Right lobe of liver (tissue), 6 donors: ENCODE measurements at regions not wholly inside any gene's neighbourhood (a gene's known extent, or its start where the extent isn't known, plus 50 kb on each side); places are given as distances from the start of the nearest gene placed in this dataset.

ENCODE experiments used
- ATAC-seq, 4 donors: fragments of 200-7000 bp; cut with Tn5 transposase; one replicate each; pipeline ENCODE4 v1.9.1; 2020; ENCODE audit warnings: mild to moderate bottlenecking in 4 of 4, moderate library complexity in 4 of 4
- DNase-seq, 3 donors: peaks; one replicate each; pipeline ENCODE4 v3.0.0-alpha.2; 2020
- H3K27ac ChIP-seq, 3 donors: fragments of 200-600 bp; one replicate each; pipeline ENCODE4 v1.8.0; 2022
- H3K27me3 ChIP-seq, 2 donors: fragments of 200-600 bp; one replicate each; pipeline ENCODE4 v1.8.0; 2022
- H3K36me3 ChIP-seq, 4 donors: fragments of 200-600 bp; sonication (generic) in 1 of 4; one replicate each; pipeline versions ENCODE4 v1.5.1 to v1.8.0; 2017 to 2022; ENCODE audit warnings: control low read depth in 1 of 4
- H3K4me1 ChIP-seq, 4 donors: fragments of 200-600 bp; sonication (generic) in 1 of 4; one replicate each; pipeline versions ENCODE4 v1.5.1 to v1.8.0; 2017 to 2022; ENCODE audit warnings: control low read depth in 1 of 4
- H3K4me3 ChIP-seq, 3 donors: fragments of 200-600 bp; one replicate each; pipeline ENCODE4 v1.8.0; 2022
- H3K9me3 ChIP-seq, 4 donors: fragments of 200-600 bp; sonication (generic) in 1 of 4; one replicate each; pipeline versions ENCODE4 v1.5.1 to v1.8.0; 2017 to 2022; ENCODE audit warnings: control low read depth in 1 of 4
- POLR2A ChIP-seq: fragments of 450-650 bp; IDR thresholded peaks from one replicate; pipeline ENCODE4 v1.6.1; 2017; ENCODE audit warnings: antibody characterized with exemption, mild to moderate bottlenecking
- whole genome bisulfite sequencing: methylation state at CpG from one replicate; pipeline ENCODE4 v1.1.6; 2018; ENCODE audit warnings: low coverage, low lambda C conversion rate; ENCODE audit not compliant: insufficient coverage; ENCODE audit errors: missing lambda C conversion rate; 5-methylcytosine and 5-hydroxymethylcytosine counted together
- intact Hi-C, 2 donors: fragments of 100-400 bp; cut with DNase I; formaldehyde crosslinking; loops; one replicate each; pipeline versions ENCODE4 v1.11.2 to v1.14.1; 2022
- TF ChIP-seq, protein P1 (sequence below), 4 donors: fragments of 200-600 bp in 3 of 4; fragments of 450-650 bp in 1 of 4; IDR thresholded peaks; one replicate each; pipeline versions ENCODE4 v1.5.1 to v1.8.0; 2016 to 2022; ENCODE audit warnings: antibody characterized with exemption in 4 of 4, mild to moderate bottlenecking in 2 of 4
- donor health status: DM: no; HTN: yes; CAD: no.
- donor health status: DM: no; HTN: no; CAD: no.
- donor health status: DM: no; HTN: no; CAD: no.
- donor health status: DM: no; HTN: yes; CAD: no.
- donor health status: DM: no; HTN: yes; CAD: no.

DNA sequence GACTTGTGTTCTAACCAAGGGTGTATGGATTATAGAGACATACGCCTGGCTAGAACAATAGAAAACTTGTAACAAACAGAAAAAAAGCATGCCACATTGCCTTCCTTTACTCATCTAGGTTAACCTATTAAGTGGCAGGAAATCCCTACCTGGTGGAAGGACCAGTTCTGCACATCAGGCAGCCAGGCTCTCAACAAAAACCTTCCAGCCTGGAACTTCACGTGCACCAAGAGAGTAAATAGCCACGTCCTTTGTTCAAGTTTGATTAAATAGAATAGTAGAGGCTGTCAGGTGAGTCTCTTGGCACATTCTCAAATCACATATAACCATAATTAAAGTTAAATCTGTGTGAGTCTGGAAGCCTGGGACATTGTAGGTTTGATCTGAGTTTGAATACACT, 85.0 kb upstream of the DPH6 start:
- no peaks in the 10 kb centered on the region for H3K9me3 ChIP-seq
- no peak for DNase-seq
- ATAC-seq: peak in 3 of 4 donors; percentile 32 to 46 (median 40)
- H3K4me3 ChIP-seq: no peak overlapping the region
- no peak overlapping the region for H3K27ac ChIP-seq
- 45% methylated on average over 3 of the region's 3 CpGs for WGBS
- H3K4me1 ChIP-seq: peaks cover 0 to 10% (median 2%) of the 10 kb centered on the region in 4 donors
- TF ChIP-seq, protein P1, sequence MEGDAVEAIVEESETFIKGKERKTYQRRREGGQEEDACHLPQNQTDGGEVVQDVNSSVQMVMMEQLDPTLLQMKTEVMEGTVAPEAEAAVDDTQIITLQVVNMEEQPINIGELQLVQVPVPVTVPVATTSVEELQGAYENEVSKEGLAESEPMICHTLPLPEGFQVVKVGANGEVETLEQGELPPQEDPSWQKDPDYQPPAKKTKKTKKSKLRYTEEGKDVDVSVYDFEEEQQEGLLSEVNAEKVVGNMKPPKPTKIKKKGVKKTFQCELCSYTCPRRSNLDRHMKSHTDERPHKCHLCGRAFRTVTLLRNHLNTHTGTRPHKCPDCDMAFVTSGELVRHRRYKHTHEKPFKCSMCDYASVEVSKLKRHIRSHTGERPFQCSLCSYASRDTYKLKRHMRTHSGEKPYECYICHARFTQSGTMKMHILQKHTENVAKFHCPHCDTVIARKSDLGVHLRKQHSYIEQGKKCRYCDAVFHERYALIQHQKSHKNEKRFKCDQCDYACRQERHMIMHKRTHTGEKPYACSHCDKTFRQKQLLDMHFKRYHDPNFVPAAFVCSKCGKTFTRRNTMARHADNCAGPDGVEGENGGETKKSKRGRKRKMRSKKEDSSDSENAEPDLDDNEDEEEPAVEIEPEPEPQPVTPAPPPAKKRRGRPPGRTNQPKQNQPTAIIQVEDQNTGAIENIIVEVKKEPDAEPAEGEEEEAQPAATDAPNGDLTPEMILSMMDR (IDR thresholded peaks at IDR 0.05): no peak
- no peak for TF ChIP-seq POLR2A
- no peaks in the 10 kb centered on the region for H3K36me3 ChIP-seq
- no peaks in the 10 kb centered on the region for H3K27me3 ChIP-seq
- intact Hi-C loops: no loop called here

- intact Hi-C loops: no loop called here
- no peak overlapping the region for H3K27ac ChIP-seq
These were observed 87.7 kb upstream of the DPH6 start for GRCh38 chr15:35633677-35634076.

GRCh38 chr15:35646790-35647189, 100.8 kb upstream of the DPH6 start:
- ATAC-seq (no peak), DNase-seq (no peak)
- H3K4me3 ChIP-seq: no peak overlapping the region
- H3K4me1 ChIP-seq: no peaks in the 10 kb centered on the region
- intact Hi-C loops: no loop called here
- 33% methylated on average over 1 of the region's 1 CpG for WGBS
- TF ChIP-seq, protein P1 (IDR thresholded peaks at IDR 0.05): no peak
- TF ChIP-seq POLR2A: no peak
- H3K27me3 ChIP-seq: no peaks in the 10 kb centered on the region
- no peaks in the 10 kb centered on the region for H3K36me3 ChIP-seq
- no peak overlapping the region for H3K27ac ChIP-seq
- H3K9me3 ChIP-seq: no peaks in the 10 kb centered on the region

More at GRCh38 chr15:35633677-35634076, 87.7 kb upstream of the DPH6 start:
- Histone ChIP-seq H3K4me3 (no peak overlapping the region), H3K4me1 (peaks cover 0 to 10% (median 2%) of the 10 kb centered on the region in 4 donors), H3K9me3 (no peaks in the 10 kb centered on the region), H3K36me3 (no peaks in the 10 kb centered on the region), H3K27me3 (no peaks in the 10 kb centered on the region)
- ATAC-seq: no peak
- TF ChIP-seq, protein P1 (IDR thresholded peaks at IDR 0.05): no peak
- TF ChIP-seq POLR2A: no peak
- 83% methylated on average over 3 of the region's 3 CpGs for WGBS
- DNase-seq: no peak

DNA sequence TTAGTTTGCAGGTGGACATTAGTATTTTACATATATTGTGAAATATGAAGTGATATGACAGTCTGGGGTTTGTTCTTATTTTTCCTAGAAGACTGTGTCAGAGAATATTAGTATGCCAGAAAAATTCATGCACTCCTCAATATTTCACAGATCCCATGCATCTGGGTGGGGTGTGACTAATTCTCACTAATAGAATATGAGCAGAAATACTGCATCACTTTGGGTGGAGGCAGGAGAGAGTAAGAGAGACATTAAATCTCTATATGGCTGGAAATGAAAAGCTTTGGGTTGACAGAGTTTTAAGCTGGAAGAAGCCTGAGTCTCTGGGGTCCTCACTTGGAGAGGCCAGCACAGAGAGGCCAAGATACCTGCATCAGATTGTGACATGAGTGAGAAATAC, 101.3 kb upstream of the DPH6 start:
- intact Hi-C loops: no loop called here
- Histone ChIP-seq H3K4me1 (no peaks in the 10 kb centered on the region), H3K9me3 (no peaks in the 10 kb centered on the region), H3K27ac (no peak overlapping the region), H3K27me3 (no peaks in the 10 kb centered on the region), H3K36me3 (no peaks in the 10 kb centered on the region), H3K4me3 (no peak overlapping the region)
- ATAC-seq (no peak), DNase-seq (no peak)
- TF ChIP-seq, protein P1 (IDR thresholded peaks at IDR 0.05): no peak
- no peak for TF ChIP-seq POLR2A

- Histone ChIP-seq H3K9me3 (no peaks in the 10 kb centered on the region), H3K36me3 (no peaks in the 10 kb centered on the region), H3K4me1 (no peaks in the 10 kb centered on the region), H3K27me3 (no peaks in the 10 kb centered on the region), H3K27ac (no peak overlapping the region), H3K4me3 (no peak overlapping the region)
- ATAC-seq: no peak
- TF ChIP-seq POLR2A: no peak
- TF ChIP-seq, protein P1 (IDR thresholded peaks at IDR 0.05): no peak
- no peak for DNase-seq
- intact Hi-C loops: no loop called here
- WGBS: 87% methylated on average over 3 of the region's 5 CpGs
These were observed 103.0 kb upstream of the DPH6 start for GRCh38 chr15:35648941-35649340.
